ENCODE measurements at regions not wholly inside any gene's neighbourhood (a gene's known extent, or its start where the extent isn't known, plus 50 kb on each side); places are given as distances from the start of the nearest gene placed in this dataset.
"Not testable (repeated sequence)": the region's sequence is repeated elsewhere in the genome, so short reads cannot be mapped to it uniquely, and the experiment has no call there.

DNA sequence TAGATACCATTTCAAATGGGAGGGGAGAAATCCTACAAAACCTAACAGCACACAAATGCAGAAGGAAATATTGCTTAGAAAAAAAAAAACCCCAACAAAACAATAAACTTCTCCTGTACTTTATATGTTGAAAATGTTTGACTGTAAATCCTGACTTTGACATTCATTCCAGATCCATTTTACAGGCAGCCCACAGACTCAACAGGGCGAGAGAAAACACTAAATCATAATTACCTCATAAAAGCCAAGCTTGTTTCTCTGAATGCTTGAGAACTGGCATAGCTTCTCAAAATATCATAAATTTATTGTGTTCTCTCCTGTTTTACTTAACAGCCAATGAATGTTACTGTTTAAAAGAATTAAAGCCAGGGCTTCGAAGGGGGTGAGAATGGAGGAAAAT lies 273.2 kb downstream of the CD83 start:
- DNase-seq (ENCODE audit: low read depth) = no peak

DNA sequence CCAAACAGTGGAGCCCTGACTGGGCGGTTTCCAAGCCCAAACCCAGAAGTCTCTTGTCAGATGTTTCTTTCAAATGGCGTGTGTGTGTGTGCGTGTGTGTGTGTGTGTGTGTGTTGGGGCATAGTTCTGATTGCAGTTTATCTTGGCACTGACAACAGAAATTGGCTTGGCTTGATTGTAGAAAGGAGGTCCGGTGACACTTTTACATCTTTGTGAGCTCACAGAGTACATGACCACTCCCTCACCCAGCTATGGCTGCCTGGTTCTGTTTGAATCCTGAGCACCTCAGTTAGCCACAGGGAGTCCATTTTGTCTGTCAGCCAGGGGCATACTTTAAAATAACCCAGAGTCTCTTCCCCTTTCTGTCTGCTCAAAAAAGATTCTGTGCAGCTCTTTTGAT lies 276.3 kb downstream of the CD83 start:
- no peak for DNase-seq (ENCODE audit: low read depth)

DNA sequence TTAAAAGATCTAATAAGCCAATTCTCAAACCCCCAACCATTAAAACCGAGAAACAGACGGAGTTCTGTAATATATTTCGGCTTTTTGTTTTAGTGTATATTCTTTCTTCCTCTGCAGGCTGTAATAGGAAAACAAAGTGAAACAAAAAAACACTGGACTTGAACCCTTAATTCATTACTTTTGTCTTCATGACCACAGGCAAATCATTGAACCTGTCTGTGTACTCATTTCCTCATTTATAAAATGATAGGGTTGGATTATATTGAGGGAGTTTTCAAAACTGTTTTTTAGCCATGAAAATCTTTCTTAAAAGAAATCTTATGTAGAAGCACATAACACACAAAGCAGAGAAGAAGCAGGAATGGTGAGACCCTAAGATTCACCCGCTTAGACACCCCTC lies 278.8 kb downstream of the CD83 start:
- DNase-seq (ENCODE audit: low read depth) = no peak

DNA sequence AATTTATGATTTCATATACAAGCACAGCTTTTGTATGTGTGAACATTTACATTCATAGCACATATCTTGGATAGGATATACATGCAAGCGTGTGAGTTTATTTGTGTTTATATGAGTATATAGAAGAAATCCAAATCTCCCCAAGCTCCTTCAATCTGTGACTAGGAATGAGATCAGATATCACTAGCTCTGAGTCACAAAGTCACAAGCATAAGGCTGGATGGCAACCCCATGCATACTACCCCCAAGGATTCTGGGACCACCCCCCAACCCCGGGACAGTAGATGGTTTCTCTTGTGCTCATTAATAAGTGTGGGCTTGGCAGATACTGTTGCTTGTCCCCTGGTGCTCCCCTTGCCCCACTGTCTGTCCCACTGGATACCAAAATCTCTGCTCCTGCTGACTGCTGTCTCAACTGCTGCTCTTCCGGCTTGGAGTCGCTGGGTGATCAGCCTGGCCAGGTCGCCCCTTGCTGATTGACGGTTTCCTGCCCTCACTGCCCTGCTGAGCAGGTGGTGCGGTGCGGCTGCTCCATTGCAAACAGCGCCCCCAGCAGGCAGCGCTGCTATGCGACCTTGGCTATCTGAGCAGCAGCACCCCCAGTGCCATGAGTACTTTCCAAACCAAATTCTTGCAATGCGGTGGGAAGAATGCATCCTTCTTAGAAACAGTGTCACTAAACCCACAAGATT lies 279.4 kb downstream of the CD83 start:
- no peak for DNase-seq (ENCODE audit: low read depth)

DNA sequence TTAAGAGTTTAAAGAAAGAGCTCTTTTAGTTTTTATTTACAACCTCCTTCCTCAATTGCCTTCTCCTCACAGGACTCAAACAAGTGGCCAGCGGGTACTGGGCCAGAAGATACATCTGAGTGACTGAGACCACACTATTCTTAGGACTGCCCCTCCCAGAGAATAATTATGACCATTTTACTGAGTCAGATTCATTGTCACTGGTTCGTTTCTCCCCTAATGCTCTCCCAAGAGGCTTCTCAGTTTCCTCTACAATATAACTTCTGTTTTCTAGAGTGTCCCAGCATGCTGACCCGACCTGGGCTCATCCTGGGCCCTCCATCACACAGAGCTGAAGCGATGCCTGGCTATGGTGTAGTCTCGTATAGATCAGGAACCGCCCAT lies 279.9 kb downstream of the CD83 start:
- DNase-seq (ENCODE audit: low read depth) = no peak

DNA sequence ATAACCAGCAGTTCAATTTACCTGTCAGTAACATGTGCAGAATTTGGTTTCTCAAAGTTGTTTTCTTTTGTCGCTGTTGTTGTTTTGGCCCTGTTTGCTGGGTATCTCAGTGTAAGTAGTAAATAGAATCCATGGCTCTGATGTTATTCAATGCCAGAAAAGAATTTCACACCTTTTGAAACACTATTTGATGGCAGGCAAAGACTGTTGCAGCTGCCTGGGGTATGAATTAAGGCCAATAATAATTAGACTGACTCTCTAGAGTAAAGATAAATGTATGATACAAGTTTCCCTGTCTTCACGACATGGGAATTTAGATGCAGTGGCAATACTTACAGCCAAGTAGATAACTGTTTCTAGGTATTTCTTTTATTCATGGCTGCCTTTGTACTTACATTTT lies 281.4 kb downstream of the CD83 start:
- DNase-seq (ENCODE audit: low read depth) = no peak

DNA sequence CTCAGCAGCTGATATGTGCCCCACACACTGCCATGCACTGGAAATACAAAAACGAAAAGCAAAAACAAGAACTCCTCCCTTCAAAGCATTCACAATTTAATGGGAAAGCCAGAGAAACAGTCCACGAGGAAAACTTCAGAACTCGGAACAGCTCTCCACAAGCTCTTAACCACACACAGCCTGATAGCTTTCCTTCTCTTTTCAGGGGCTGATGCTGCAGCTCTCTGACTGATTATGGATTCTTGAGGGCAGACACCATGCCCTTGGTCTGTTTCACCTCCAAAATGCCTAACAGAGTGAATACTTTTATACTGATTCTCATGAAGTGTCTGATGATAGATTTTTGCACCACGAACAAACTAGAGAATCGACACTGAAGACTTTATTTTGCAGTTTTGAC lies 282.1 kb downstream of the CD83 start:
- DNase-seq (ENCODE audit: low read depth) = no peak

DNA sequence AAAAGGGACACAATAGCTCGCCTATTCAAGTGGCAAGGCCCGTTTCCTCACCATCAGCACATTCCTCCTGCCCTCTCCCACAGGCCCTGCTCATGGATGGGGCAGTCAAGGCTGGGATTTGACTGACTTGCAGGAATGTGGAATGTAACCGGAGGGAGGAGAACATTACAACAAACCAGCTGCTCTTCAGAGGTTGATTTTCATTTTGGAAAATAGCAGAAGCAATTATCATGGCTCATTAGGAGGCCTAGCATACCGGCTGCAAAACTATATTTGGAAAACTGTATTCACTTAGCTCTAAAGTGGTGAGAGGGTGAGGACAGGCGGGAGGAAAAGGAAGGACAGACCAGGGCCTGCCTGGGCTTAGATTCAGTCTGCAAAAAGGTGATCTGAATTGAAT lies 283.7 kb downstream of the CD83 start:
- no peak for DNase-seq (ENCODE audit: low read depth)

DNA sequence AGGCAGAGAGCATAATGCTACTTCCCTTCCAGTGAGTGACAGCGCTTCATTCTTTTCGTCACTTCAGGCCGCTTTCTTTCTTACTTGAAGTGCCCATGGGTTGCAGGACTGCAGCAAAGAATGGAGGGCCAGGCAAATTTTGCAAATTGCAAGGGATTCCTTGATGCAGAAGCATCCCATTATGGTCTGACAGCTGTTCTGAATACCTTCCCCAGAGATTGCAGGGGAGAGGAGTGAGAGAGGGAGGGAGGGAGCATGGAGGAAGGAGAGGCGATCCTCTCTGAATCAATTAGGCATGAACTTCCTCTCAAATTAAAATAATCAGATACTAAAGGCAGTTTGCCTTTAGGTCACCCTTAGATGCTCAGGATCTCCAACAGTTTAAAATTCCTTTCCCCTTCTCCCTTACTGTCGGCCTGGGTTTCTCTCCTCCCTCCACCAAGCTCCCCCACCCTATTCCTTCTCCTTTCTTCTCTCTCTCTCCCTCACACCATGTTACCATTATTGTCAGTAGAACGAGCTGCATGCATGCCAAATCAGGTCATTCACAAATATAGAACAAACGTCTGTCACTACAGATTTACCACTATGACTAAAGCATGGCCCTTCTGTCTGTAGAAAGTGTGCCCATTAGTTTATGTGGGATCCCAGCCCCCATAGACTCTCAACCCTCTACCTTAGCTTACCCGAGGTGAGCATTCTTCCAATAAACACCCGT lies 289.2 kb downstream of the CD83 start:
- no peak for DNase-seq (ENCODE audit: low read depth)

DNA sequence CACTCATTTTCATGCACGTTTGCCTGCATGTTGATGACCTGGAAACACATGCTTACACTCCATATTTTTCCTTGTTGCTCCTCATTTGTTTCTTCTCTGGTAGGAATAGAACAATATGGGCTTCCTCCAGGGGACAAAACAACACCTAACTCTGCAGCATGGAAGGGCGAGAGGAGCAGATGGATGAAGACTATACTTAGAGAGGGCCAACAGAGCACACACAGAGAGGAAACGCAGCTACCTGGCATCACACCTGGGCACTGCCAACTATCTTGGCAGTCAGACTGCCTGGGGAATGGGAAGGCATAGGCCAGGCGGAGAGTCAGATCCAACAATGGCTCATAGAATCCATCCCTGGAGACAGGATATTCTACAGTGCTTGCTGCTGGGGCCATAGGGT lies 290.9 kb downstream of the CD83 start:
- no peak for DNase-seq (ENCODE audit: low read depth)

DNA sequence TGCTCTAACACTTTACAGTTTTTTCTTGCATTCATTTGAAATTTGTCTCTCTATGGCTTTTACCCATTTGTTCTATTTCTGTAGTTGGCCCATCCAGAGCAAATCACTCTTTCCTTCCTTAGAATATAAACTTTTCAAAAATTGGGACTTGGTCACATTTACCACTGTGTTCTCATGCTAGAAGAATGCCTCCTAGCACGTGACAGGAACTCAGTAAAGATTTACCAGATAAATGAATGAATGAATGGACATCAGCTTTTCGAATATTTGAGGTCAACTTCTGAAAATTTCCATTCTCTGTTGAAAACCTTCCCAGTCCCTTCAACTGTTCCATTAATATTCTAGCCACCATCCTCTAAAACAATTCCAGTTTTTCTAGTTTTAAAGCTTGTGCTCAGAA lies 294.5 kb downstream of the CD83 start:
- no peak for DNase-seq (ENCODE audit: low read depth)

DNA sequence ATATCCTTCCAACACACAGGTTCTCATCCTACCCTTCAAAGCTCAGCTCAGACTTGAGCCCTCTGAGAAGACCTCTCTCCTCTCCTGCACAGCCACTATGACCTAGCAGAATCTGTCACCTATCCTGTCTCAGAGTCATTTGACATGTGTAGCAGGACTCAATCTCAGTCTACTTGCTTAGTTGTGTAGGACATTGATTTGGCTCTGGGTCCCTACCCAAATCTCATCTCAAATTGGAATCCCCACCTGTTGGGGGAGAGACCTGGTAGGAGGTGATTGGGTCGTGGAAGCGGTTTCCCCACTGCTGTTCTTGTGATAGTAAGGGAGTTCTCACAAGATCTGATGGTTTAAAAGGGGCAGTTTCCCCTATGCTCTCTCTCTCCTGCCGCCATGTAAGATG lies 297.9 kb downstream of the CD83 start:
- DNase-seq (ENCODE audit: low read depth) = no peak

DNA sequence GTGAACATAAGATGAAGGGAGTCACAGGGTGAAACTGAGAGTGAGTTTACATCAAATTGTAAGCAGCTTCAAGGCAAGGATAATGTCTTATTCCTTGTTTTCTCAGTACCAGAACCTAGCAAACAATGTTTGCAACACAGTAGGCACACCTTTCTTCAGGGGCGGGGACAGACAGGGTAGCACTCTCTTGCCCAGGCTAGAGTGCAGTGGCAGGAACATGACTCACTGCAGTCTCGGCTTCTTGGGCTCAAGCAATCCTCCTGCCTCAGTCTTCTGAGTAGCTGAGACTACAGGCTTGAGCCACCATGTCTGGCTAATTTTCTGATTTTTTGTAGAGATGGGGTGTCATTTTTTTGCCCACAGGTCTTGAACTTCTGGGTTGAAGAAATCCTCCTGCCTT lies 299.8 kb downstream of the CD83 start:
- no peak for DNase-seq (ENCODE audit: low read depth)

DNA sequence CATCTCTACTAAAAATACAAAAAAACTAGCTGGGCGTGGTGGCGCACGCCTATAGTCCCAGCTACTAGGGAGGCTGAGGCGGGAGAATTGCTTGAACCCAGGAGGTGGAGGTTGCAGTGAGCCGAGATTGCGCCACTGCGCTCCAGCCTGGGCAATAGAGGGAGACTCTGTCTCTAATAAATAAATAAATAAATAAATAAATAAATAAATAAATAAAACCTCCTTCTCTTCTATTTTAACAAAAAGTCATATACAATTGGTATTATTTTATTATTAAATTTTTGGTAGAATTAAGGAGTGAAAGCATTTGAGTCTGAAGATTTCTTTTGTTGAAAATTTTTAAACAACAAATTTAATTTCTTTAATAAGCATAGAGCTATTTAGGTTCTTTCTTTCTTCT lies 301.7 kb downstream of the CD83 start:
- not testable (repeated sequence) for DNase-seq (ENCODE audit: low read depth)

DNA sequence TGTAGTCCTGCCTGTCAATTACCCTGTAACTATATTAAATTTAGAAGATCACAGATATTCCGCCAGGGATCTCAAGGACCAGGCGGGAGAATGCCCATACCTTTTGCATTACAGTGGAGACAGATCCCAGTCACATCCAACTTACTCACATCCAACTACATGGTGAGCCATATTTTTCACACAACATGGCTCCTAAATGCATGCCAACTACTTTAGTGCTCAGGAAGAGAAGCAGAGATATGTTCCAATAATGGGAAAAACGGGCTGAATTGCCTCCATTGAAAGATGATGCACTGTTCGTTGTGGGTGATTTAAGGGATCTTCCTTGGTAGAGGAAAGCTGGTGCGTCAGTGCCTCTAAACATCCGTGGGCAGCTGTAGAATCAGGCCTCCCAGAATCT lies 304.5 kb downstream of the CD83 start:
- DNase-seq (ENCODE audit: low read depth) = no peak

DNA sequence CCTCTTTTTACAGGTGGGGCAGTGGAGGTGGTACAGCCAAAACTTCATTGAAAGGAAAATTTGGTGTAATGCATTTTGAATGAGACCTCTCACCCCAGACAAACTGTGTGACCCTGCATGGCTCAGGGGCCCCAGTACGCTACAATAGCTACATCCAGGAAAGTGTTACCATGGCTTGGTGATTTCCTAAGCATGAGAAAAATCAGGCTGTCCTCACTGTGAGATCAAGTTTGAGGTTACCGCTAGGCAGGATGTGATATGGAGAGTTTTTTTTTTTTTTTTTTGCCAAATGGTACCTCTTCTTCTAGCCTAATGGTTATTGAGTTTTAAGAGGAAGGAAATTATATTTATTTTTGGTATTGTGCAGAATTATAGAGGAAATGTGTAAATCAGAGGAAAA lies 305.3 kb downstream of the CD83 start:
- DNase-seq (ENCODE audit: low read depth) = no peak

DNA sequence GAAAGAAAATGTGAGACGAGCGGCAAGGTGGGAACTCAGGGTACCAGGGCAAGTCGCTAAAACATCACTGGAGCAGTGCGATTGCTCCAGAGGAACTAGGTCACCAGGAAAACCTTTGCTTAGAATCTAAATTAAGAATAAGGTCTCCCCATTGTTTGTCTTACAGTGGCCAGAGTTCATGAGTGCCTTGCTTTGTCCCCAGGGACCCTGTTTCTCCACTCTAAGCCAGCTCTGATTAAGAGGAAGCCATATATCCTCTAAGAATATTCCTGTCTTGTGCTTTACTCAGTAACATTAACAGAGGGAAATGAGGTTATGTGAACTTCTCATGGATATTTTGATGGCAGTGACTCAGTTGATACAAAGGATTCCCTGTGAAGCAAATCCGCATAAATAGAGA lies 305.8 kb downstream of the CD83 start:
- no peak for DNase-seq (ENCODE audit: low read depth)

DNA sequence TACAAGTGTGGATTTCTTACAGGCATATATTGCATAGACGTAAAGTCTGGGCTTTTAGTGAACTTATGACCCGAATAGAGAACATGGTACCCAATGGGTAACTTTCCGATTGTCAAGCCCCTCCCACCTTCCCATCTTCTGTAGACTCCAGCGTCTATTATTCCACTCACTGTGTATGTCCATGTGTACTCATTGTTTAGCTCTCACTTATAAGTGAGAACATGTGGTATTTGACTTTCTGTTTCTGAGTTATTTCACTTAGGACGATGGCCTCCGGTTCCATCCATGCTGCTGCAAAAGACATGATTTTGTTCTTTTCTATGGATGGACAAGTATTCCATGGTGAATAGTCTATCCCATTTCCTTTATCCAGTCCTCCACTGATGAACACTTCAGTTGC lies 306.4 kb downstream of the CD83 start:
- DNase-seq (ENCODE audit: low read depth) = no peak

DNA sequence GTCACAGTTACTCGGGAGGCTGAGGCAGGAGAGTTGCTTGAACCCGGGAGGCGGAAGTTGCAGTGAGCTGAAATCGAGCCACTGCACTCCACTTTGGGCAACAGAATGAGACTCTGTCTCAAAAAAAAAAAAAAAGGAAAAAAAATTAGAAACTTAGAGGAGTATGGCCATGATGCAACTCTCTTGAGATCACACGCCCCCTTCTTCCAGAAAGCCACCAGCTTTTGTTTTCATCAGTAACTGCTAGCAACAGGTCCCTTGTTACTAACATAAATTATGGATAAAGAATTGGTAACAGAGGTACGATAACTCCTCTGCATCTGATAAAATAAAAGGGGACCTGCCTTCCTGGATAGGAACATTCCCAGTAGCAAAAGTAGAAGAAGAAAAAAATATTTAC lies 308.2 kb downstream of the CD83 start:
- DNase-seq (ENCODE audit: low read depth) = no peak

DNA sequence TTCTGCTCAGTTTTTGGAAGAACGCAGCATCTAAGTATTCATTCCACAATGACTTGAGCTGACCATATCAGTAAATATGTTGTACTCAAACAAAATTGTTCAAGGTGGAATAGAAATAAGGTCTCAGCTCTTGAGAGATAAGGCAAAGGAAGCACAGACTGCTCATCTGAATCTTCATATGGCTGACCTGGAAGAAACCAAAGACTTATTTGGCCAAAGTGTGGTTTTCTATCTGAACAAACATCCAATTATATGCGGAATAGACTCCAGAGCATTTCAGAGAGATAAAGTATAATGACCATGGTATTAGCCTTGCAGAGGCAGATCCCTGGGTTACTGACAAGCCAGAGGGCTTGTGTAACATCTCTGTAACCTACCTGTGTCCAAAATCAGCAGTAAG lies 308.7 kb downstream of the CD83 start:
- DNase-seq (ENCODE audit: low read depth) = no peak

DNA sequence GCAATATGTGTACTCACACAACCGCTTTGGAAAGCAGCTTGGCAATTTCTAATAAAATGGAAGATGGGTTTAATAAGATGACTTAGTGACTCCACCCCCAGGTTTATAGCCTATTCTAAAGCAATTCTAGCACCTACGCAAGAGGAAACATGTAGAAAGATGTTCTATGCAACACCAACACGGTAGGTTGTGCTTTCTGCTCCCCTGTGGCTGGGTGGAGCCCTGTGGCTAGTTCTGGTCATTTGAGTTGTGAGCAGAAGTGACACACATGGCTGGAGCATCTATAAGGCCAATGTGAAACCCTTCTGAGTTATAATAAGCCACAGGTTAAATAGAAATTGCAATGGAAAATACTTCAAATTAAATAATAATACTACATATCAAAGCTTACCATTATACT lies 310.7 kb downstream of the CD83 start:
- no peak for DNase-seq (ENCODE audit: low read depth)

DNA sequence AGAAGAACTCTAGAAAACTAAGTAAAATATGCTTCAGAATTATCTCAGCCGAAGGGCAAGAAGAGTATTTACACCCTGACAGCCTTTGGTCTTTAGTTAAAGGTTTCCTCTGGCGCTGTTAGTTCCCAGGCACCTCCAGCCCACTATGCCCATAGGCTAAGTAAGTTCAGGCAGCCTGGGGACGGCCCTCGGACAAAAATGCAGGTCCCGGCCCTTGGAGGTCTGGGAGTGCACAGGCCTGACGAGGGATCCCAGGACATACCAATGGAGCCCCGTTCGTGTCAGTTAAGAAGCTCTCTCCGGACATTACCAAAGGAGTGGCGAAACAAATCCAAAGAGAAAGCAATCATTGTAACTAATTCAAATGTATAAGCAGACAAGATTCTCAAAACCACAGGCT lies 311.8 kb downstream of the CD83 start:
- DNase-seq (ENCODE audit: low read depth) = no peak

DNA sequence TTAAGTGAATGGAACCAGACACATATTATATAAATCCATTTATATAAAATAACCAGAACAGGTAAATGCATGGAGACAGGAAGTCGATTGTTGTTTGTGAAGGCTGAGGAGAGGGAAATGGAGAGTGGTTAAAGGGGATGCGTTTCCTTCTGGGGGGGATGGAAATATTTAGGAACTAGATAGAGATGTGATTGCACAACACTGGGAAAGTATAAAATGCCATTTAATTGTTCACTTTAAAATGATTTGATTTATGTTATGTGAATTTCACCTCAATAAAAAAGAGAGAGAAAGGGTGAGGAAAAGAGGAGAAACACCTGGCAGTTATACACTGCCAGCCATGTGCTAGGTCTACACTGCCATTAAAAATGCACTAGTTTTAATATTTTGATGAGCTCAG lies 312.6 kb downstream of the CD83 start:
- DNase-seq (ENCODE audit: low read depth) = no peak
